Karpas-422 (cell line): ENCODE measurements at regions not wholly inside any gene's neighbourhood (a gene's known extent, or its start where the extent isn't known, plus 50 kb on each side); places are given as distances from the start of the nearest gene placed in this dataset.

Source experiments
- DNase-seq: peaks from one replicate; pipeline ENCODE4 v3.0.0-alpha.2; 2015
- H2AFZ ChIP-seq: fragments of 200-600 bp; sonication (generic); 2 replicates; pipeline ENCODE4 v1.6.1; 2014; ENCODE audit warnings: antibody characterized with exemption, low read length, mixed read lengths
- H3K27ac ChIP-seq: fragments of 200-600 bp; sonication (generic); 2 replicates; pipeline ENCODE4 v1.5.1; 2014; ENCODE audit warnings: mild to moderate bottlenecking, low read length, moderate library complexity
- H3K27me3 ChIP-seq: fragments of 200-600 bp; sonication (generic); 2 replicates; pipeline ENCODE4 v1.6.1; 2014; ENCODE audit warnings: low read length, mixed read lengths
- H3K36me3 ChIP-seq: fragments of 200-600 bp; sonication (generic); 2 replicates; pipeline ENCODE4 v1.6.1; 2014; ENCODE audit warnings: low read length, mixed read lengths; ENCODE audit not compliant: insufficient read depth
- H3K4me1 ChIP-seq: fragments of 200-600 bp; sonication (generic); 2 replicates; pipeline ENCODE4 v1.6.1; 2014; ENCODE audit warnings: mild to moderate bottlenecking, low read length, mixed read lengths
- H3K4me2 ChIP-seq: fragments of 200-600 bp; sonication (generic); 2 replicates; pipeline ENCODE4 v1.6.1; 2014; ENCODE audit warnings: low read length, low read depth, mild to moderate bottlenecking; ENCODE audit not compliant: poor library complexity, severe bottlenecking
- H3K4me3 ChIP-seq: fragments of 200-600 bp; sonication (generic); 2 replicates; pipeline ENCODE4 v1.5.1; 2014; ENCODE audit warnings: mild to moderate bottlenecking, antibody characterized with exemption, low read length, mixed read lengths
- H3K79me2 ChIP-seq: fragments of 200-600 bp; sonication (generic); 2 replicates; pipeline ENCODE4 v1.6.1; 2014; ENCODE audit warnings: mild to moderate bottlenecking, low read length, mixed read lengths
- H3K9ac ChIP-seq: fragments of 200-600 bp; sonication (generic); 2 replicates; pipeline ENCODE4 v1.6.0; 2014; ENCODE audit warnings: low read length
- H3K9me2 ChIP-seq: fragments of 200-600 bp; sonication (generic), shearing (Covaris generic); replicated peaks from 2 replicates; pipeline ENCODE4 v1.6.0; 2014; ENCODE audit warnings: mild to moderate bottlenecking, low read length, moderate library complexity; ENCODE audit not compliant: insufficient read depth
- H3K9me3 ChIP-seq: fragments of 300-700, 200-600 bp; sonication (generic); 2 replicates; pipeline ENCODE4 v1.6.1; 2014; ENCODE audit warnings: low read length, mixed read lengths
- H4K20me1 ChIP-seq: fragments of 200-600 bp; sonication (generic); 2 replicates; pipeline ENCODE4 v1.6.1; 2014; ENCODE audit warnings: mild to moderate bottlenecking, antibody characterized with exemption, low read length, low read depth; ENCODE audit not compliant: insufficient read depth

GRCh38 chr3:107892955-107893624, 197.7 kb downstream of the CD47 start:
- H3K27ac ChIP-seq = no peak overlapping the region
- H3K9me2 ChIP-seq = no peaks in the 10 kb centered on the region

GRCh38 chr3:107884719-107885460, 205.9 kb downstream of the CD47 start:
- H3K9ac ChIP-seq = no peak overlapping the region
- no peaks in the 10 kb centered on the region for H3K4me1 ChIP-seq
- no peak overlapping the region for H3K4me2 ChIP-seq
- no peak for DNase-seq
- no peaks in the 10 kb centered on the region for H3K79me2 ChIP-seq
- H3K4me3 ChIP-seq = no peak overlapping the region
- H3K9me3 ChIP-seq = no peaks in the 10 kb centered on the region
- no peaks in the 10 kb centered on the region for H4K20me1 ChIP-seq
- H2AFZ ChIP-seq = no peak overlapping the region
- no peak overlapping the region for H3K27ac ChIP-seq
- H3K9me2 ChIP-seq = no peaks in the 10 kb centered on the region
- H3K36me3 ChIP-seq = no peaks in the 10 kb centered on the region
- no peaks in the 10 kb centered on the region for H3K27me3 ChIP-seq

More at GRCh38 chr3:107892955-107893624, 197.7 kb downstream of the CD47 start:
- Histone ChIP-seq H4K20me1 (no peaks in the 10 kb centered on the region), H3K36me3 (no peaks in the 10 kb centered on the region), H3K79me2 (no peaks in the 10 kb centered on the region), H3K4me1 (peaks cover 9% of the 10 kb centered on the region), H3K9ac (no peak overlapping the region), H2AFZ (no peak overlapping the region), H3K9me3 (no peaks in the 10 kb centered on the region), H3K27me3 (no peaks in the 10 kb centered on the region), H3K4me2 (no peak overlapping the region), H3K4me3 (no peak overlapping the region)
- DNase-seq = no peak

- Histone ChIP-seq H3K9me3 (no peaks in the 10 kb centered on the region), H3K9me2 (no peaks in the 10 kb centered on the region), H4K20me1 (no peaks in the 10 kb centered on the region), H3K79me2 (no peaks in the 10 kb centered on the region), H3K4me3 (no peak overlapping the region), H3K9ac (no peak overlapping the region), H3K4me2 (no peak overlapping the region), H3K27me3 (no peaks in the 10 kb centered on the region), H3K27ac (no peak overlapping the region), H2AFZ (no peak overlapping the region), H3K4me1 (no peaks in the 10 kb centered on the region), H3K36me3 (no peaks in the 10 kb centered on the region)
- DNase-seq = no peak
Measured at GRCh38 chr3:107884028-107884427, 206.8 kb downstream of the CD47 start.

- Histone ChIP-seq H3K9ac (no peak overlapping the region), H4K20me1 (no peaks in the 10 kb centered on the region), H3K27me3 (no peaks in the 10 kb centered on the region), H3K4me3 (no peak overlapping the region), H2AFZ (no peak overlapping the region), H3K9me2 (no peaks in the 10 kb centered on the region), H3K4me2 (no peak overlapping the region), H3K36me3 (no peaks in the 10 kb centered on the region), H3K4me1 (no peaks in the 10 kb centered on the region), H3K27ac (no peak overlapping the region), H3K79me2 (no peaks in the 10 kb centered on the region), H3K9me3 (no peaks in the 10 kb centered on the region)
- no peak for DNase-seq
Measured at GRCh38 chr3:107882881-107883280, 207.9 kb downstream of the CD47 start.

- H3K4me2 ChIP-seq = no peak overlapping the region
- no peak overlapping the region for H3K9ac ChIP-seq
- no peak overlapping the region for H2AFZ ChIP-seq
- H3K4me1 ChIP-seq = no peaks in the 10 kb centered on the region
- no peak for DNase-seq
- no peaks in the 10 kb centered on the region for H3K36me3 ChIP-seq
- no peaks in the 10 kb centered on the region for H3K9me3 ChIP-seq
- no peaks in the 10 kb centered on the region for H3K79me2 ChIP-seq
- no peaks in the 10 kb centered on the region for H4K20me1 ChIP-seq
- no peaks in the 10 kb centered on the region for H3K27me3 ChIP-seq
- no peak overlapping the region for H3K27ac ChIP-seq
- no peaks in the 10 kb centered on the region for H3K9me2 ChIP-seq
- H3K4me3 ChIP-seq = no peak overlapping the region
Measured at GRCh38 chr3:107882261-107882660, 208.6 kb downstream of the CD47 start.

GRCh38 chr3:107881509-107881908, 209.3 kb downstream of the CD47 start:
- H3K27ac ChIP-seq = no peak overlapping the region
- no peaks in the 10 kb centered on the region for H4K20me1 ChIP-seq
- no peak overlapping the region for H3K9ac ChIP-seq
- H3K9me3 ChIP-seq = no peaks in the 10 kb centered on the region
- no peaks in the 10 kb centered on the region for H3K4me1 ChIP-seq
- H3K27me3 ChIP-seq = no peaks in the 10 kb centered on the region
- no peaks in the 10 kb centered on the region for H3K79me2 ChIP-seq
- H3K4me2 ChIP-seq = no peak overlapping the region
- DNase-seq = no peak
- H3K4me3 ChIP-seq = no peak overlapping the region
- H2AFZ ChIP-seq = no peak overlapping the region
- H3K36me3 ChIP-seq = no peaks in the 10 kb centered on the region
- no peaks in the 10 kb centered on the region for H3K9me2 ChIP-seq

- Histone ChIP-seq H4K20me1 (no peaks in the 10 kb centered on the region), H3K36me3 (no peaks in the 10 kb centered on the region), H3K9me3 (no peaks in the 10 kb centered on the region), H3K79me2 (no peaks in the 10 kb centered on the region), H3K9me2 (no peaks in the 10 kb centered on the region), H3K9ac (no peak overlapping the region), H3K4me1 (no peaks in the 10 kb centered on the region), H3K27me3 (no peaks in the 10 kb centered on the region), H3K27ac (no peak overlapping the region), H3K4me3 (no peak overlapping the region), H2AFZ (no peak overlapping the region), H3K4me2 (no peak overlapping the region)
- no peak for DNase-seq
Measured at GRCh38 chr3:107880702-107881101, 210.1 kb downstream of the CD47 start.

- no peaks in the 10 kb centered on the region for H3K4me1 ChIP-seq
- no peaks in the 10 kb centered on the region for H3K36me3 ChIP-seq
- no peak overlapping the region for H3K4me3 ChIP-seq
- no peak overlapping the region for H3K27ac ChIP-seq
- no peaks in the 10 kb centered on the region for H3K79me2 ChIP-seq
- H3K27me3 ChIP-seq = no peaks in the 10 kb centered on the region
- H4K20me1 ChIP-seq = no peaks in the 10 kb centered on the region
- H3K9me3 ChIP-seq = no peaks in the 10 kb centered on the region
- no peak overlapping the region for H2AFZ ChIP-seq
- H3K4me2 ChIP-seq = no peak overlapping the region
- H3K9ac ChIP-seq = no peak overlapping the region
- DNase-seq = no peak
- no peaks in the 10 kb centered on the region for H3K9me2 ChIP-seq
Measured at GRCh38 chr3:107877936-107878335, 212.9 kb downstream of the CD47 start.
